GM19240 (cell line): ENCODE measurements at regions not wholly inside any gene's neighbourhood (a gene's known extent, or its start where the extent isn't known, plus 50 kb on each side); places are given as distances from the start of the nearest gene placed in this dataset.
"Not testable (repeated sequence)": the region's sequence is repeated elsewhere in the genome, so short reads cannot be mapped to it uniquely, and the experiment has no call there.

ENCODE experiments used
- DNase-seq: peaks from one replicate; pipeline ENCODE4 v3.0.0; 2011; ENCODE audit warnings: low spot score; ENCODE audit not compliant: insufficient read length

GRCh38 chr11:79541466-79541865 is 100.6 kb upstream of the TENM4 start:
- no peak for DNase-seq

GRCh38 chr11:79538775-79539174 is 97.9 kb upstream of the TENM4 start:
- no peak for DNase-seq

DNA sequence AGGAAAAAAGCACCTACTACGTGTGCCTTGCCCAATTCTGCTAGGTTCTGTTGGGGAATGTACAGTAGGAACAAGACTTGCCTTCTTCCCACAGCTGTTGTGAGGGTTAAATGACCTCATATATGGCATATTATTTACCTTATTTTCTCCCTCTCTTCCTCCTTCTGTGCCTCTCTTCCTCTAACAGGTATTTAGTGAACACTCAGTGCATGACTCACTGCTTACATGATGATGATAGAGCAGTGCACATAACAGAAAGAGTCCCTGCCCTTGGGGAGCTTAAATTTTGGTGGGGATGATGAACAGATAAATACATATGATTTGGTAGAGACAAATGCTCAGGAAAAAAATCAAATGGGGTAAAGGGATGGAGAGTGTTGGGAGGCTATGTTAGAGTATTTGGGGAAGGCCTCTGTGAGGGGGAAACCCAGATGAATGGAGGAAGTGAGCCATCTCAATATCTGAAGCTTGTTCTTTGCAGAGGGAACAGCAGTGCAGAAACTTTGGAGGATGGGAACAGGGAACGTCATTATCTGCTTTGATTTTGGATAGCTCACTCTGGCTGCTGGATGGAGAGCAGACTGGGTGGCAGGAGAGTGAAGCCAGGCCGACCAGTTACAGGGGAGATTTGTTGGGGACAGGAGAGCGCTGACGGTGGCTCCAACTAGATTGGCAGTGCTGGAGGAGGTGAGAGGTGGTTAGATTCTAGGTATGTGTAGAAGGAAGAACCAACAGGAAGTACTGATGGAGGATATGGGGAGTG is 95.5 kb upstream of the TENM4 start:
- no peak for DNase-seq

- DNase-seq: no peak
Measured at GRCh38 chr11:79535606-79536005, 94.8 kb upstream of the TENM4 start.

- DNase-seq: no peak
Measured at GRCh38 chr11:79525257-79525656, 84.4 kb upstream of the TENM4 start.

DNA sequence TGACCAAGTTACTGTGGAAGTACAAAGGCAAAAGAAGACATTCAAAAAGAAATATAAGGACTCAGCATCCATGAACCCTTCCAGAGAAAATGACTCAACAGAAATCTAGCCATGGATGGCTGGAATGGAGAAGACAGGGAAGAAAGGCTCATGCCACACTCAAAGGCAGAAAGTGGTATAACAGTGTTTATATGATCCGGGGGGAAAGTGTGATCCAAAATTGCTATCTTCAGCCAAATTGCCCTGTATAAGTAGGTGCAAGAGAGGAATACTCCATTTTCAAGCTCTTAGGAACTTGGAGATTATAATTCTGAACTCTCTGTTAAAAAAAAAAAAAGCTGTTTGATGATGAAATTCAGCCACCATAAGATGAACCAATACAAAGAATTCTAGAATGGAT is 81.8 kb upstream of the TENM4 start:
- no peak for DNase-seq

GRCh38 chr11:79520086-79520485 is 79.3 kb upstream of the TENM4 start:
- no peak for DNase-seq

DNA sequence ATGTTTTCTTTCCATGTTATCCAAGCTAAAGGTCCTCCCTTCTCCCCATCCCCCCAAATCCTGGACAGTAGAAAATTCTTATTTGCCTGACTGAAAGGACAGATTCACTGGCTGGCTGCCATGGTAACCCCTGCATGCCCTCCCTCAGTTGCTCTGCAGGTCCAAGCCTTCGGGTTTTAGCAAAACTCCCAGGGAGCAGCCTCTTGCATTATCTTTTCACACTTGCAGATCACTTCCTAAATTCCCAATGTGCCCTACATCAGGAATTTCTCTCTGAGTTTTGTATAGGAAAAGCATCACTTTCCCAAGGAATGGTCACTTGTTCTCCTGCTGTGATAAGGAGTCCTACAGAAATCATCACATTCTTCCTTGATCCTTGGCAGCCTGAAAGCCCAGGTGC is 75.0 kb upstream of the TENM4 start:
- no peak for DNase-seq

- no peak for DNase-seq
Measured at GRCh38 chr11:79514695-79515094, 73.9 kb upstream of the TENM4 start.

- no peak for DNase-seq
Measured at GRCh38 chr11:79514290-79514689, 73.5 kb upstream of the TENM4 start.

DNA sequence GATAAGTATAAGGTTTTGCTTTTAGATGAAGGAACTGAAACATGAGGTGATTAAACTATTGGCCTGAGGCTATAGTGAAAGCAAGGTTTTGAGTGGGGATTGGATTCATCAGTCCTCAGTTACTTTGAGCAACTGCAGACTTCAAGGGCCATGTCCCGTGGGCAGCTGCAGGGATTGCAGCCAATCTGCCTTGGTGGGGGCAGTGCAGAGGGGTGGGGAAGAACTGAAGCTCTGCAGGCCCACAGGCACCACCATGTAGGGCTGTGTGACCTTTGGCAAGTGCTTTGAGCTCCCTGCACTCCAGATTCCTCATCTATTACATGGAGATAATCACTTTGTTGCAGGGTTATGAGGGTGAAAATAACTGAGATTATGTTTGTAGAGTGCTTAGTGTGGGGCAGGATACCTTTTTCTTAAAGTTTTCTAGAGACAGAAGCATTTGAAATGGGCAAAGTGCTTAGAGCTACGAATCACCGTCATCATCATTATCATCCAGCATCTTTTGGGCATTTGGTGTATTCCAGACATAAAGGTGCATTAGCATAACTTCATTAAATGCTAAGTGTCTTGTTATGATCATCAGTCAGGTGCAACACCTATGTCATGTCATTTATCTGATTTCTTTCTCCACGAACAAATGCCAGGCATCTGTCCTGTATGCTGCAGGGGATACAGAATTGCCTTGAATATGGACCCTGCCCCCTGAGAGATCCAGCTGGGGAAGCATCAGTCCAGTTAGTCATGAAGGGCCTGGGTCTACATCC is 72.1 kb upstream of the TENM4 start:
- DNase-seq: no peak

GRCh38 chr11:79510960-79511359 is 70.1 kb upstream of the TENM4 start:
- no peak for DNase-seq

DNA sequence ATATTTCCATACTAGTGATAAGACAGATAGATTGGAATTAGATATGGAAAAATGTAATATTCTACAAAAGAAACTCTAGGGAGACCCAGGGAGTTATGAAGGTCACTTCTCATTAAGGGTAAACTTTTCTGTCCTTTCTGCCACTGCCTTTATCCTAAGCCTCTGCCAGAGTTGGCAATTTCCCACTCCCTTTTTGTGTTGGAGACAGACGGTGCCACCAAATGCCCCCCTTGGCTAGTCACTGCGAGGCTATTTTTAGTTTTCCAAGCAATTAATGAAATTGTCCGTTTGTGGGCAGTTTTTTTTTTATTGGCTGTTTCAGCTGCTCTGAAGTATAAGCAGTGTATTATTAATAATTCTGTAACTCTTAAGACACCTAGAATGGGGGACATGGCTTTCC is 67.6 kb upstream of the TENM4 start:
- DNase-seq: no peak

- DNase-seq: no peak
Measured at GRCh38 chr11:79507706-79508105, 66.9 kb upstream of the TENM4 start.

GRCh38 chr11:79506734-79507344 is 66.0 kb upstream of the TENM4 start:
- DNase-seq: no peak

- DNase-seq: no peak
Measured at GRCh38 chr11:79506124-79506523, 65.3 kb upstream of the TENM4 start.

GRCh38 chr11:79503028-79503427 is 62.2 kb upstream of the TENM4 start:
- DNase-seq: no peak

GRCh38 chr11:79501707-79502106 is 60.9 kb upstream of the TENM4 start:
- no peak for DNase-seq

GRCh38 chr11:79499929-79500328 is 59.1 kb upstream of the TENM4 start:
- not testable (repeated sequence) for DNase-seq

GRCh38 chr11:79498667-79499066 is 57.8 kb upstream of the TENM4 start:
- no peak for DNase-seq

DNA sequence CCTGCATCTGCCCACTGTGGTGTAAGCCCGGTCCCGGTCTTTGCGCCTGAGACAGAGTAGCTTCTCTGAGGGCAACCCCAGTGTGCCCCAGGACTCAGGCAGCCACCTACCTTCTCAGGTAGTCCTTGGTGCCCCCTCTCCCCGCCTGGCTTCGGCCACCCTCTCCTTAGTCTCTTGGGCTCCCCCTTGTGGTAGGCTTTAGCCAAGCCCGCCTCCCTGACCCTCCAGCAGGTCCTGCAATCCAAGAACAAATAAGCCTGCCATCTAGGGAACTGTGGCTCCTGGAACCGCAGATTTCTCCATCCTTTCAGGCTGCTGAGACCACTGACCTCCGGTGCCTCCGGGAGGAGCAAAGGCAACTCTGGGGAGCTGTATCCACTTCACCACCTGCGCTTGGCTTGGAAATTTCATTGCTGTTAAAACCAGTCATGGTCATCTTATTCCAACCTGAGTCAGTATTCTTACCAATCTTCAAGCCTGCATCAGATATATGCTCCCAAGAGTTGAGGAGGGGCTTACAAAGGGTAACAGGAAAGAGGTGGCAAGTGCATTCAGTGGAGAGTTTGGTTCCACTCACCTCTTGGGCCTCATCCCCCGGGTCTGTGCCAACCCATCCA is 52.8 kb upstream of the TENM4 start:
- DNase-seq: peak; percentile 76

DNA sequence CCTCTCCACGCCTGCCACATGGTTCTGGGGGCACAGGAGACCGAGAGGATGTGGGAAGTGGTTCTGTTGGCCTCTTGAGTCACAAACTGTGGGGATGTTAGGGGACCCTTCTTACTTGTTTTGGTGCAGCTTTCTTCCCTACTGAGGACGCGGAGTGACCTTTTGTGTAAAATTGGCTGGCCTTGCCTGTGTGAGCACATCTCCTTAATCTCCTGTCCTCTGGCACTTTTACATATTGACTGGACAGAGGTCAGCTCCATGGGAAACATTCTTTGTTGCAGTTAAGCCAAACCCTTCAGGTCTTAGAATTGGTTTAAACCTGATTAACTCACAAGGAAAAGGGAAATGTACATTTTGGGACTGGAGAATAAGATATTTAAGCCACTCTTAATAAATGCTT is 51.2 kb upstream of the TENM4 start:
- DNase-seq: no peak
